ENCODE measurements at regions not wholly inside any gene's neighbourhood (a gene's known extent, or its start where the extent isn't known, plus 50 kb on each side); places are given as distances from the start of the nearest gene placed in this dataset.
"Not testable (repeated sequence)": the region's sequence is repeated elsewhere in the genome, so short reads cannot be mapped to it uniquely, and the experiment has no call there.

- H3K27ac ChIP-seq (ENCODE audit: low read depth, low read length), result peak overlapping the region; percentile 83
- no peaks in the 10 kb centered on the region for H3K36me3 ChIP-seq (ENCODE audit: control insufficient read depth, insufficient read depth, low read length)
- H3K4me1 ChIP-seq (ENCODE audit: control insufficient read depth, insufficient read depth, low read length), result peaks cover 15% of the 10 kb centered on the region
- no peaks in the 10 kb centered on the region for H3K27me3 ChIP-seq (ENCODE audit: control insufficient read depth, insufficient read depth, low read length)
- H3K4me3 ChIP-seq (ENCODE audit: low read length), result no peak overlapping the region
- no peak overlapping the region for H3K9ac ChIP-seq (ENCODE audit: low read length)
These were observed 148.6 kb upstream of the SVIL start for GRCh38 chr10:29783201-29783947.

DNA sequence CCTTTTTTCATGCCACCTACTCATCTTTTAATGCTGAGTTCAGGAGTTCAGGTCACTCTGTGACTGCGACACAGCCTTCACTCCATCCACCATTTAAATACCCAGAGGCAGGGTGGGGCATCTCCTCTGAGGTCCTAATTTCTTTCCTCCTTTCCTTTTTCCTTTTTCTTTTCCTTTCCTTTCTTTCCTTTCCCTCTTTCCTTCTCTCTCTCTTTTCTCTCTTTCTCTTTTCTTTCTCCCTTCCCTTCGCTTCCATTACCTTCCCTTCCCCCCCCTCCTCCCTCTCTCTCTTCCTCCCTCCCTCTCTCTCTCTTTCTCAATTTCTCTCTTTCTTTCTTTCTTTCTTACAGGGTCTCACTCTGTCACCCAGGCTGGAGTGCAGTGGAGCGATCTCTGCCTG is 145.9 kb upstream of the SVIL start:
- H3K9ac ChIP-seq (ENCODE audit: low read length), result no peak overlapping the region
- H3K4me3 ChIP-seq (ENCODE audit: low read length), result no peak overlapping the region
- no peaks in the 10 kb centered on the region for H3K36me3 ChIP-seq (ENCODE audit: control insufficient read depth, insufficient read depth, low read length)
- no peaks in the 10 kb centered on the region for H3K27me3 ChIP-seq (ENCODE audit: control insufficient read depth, insufficient read depth, low read length)
- H3K27ac ChIP-seq (ENCODE audit: low read depth, low read length), result no peak overlapping the region
- H3K4me1 ChIP-seq (ENCODE audit: control insufficient read depth, insufficient read depth, low read length), result peaks cover 15% of the 10 kb centered on the region

GRCh38 chr10:29780096-29780495 is 145.3 kb upstream of the SVIL start:
- Histone ChIP-seq H3K27me3 (ENCODE audit: control insufficient read depth, insufficient read depth, low read length) (no peaks in the 10 kb centered on the region), H3K36me3 (ENCODE audit: control insufficient read depth, insufficient read depth, low read length) (no peaks in the 10 kb centered on the region), H3K4me1 (ENCODE audit: control insufficient read depth, insufficient read depth, low read length) (peaks cover 15% of the 10 kb centered on the region), H3K4me3 (ENCODE audit: low read length) (no peak overlapping the region), H3K9ac (ENCODE audit: low read length) (no peak overlapping the region), H3K27ac (ENCODE audit: low read depth, low read length) (no peak overlapping the region)

- H3K4me3 ChIP-seq (ENCODE audit: low read length), result no peak overlapping the region
- H3K27me3 ChIP-seq (ENCODE audit: control insufficient read depth, insufficient read depth, low read length), result no peaks in the 10 kb centered on the region
- no peak overlapping the region for H3K27ac ChIP-seq (ENCODE audit: low read depth, low read length)
- H3K9ac ChIP-seq (ENCODE audit: low read length), result no peak overlapping the region
- peaks cover 15% of the 10 kb centered on the region for H3K4me1 ChIP-seq (ENCODE audit: control insufficient read depth, insufficient read depth, low read length)
- H3K36me3 ChIP-seq (ENCODE audit: control insufficient read depth, insufficient read depth, low read length), result no peaks in the 10 kb centered on the region
These were observed 141.5 kb upstream of the SVIL start for GRCh38 chr10:29776246-29776645.

- H3K4me1 ChIP-seq (ENCODE audit: control insufficient read depth, insufficient read depth, low read length), result peaks cover 11% of the 10 kb centered on the region
- H3K36me3 ChIP-seq (ENCODE audit: control insufficient read depth, insufficient read depth, low read length), result no peaks in the 10 kb centered on the region
- no peak overlapping the region for H3K9ac ChIP-seq (ENCODE audit: low read length)
- H3K27ac ChIP-seq (ENCODE audit: low read depth, low read length), result peak overlapping the region; percentile 34
- no peak overlapping the region for H3K4me3 ChIP-seq (ENCODE audit: low read length)
- H3K27me3 ChIP-seq (ENCODE audit: control insufficient read depth, insufficient read depth, low read length), result no peaks in the 10 kb centered on the region
These were observed 139.7 kb upstream of the SVIL start for GRCh38 chr10:29774475-29774874.

DNA sequence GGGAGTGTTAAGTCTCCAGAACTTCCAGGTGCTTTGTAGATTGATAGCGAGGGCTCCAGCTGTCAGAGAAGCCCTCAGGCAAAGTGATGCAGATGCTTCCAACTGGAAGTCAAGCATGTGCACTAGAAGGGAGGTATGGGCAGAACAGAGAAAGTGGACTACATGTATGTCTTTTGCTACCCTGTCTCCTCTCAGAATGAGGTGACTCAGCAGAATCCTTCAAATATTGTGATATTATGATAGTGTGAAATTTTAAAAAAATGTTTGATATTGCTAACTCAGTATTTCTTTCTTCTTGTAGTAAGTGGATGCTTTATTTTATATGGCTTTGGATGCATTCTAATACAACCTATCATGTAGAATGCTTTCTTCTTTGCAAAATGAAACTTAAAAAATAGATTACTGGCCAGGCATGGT is 138.9 kb upstream of the SVIL start:
- no peaks in the 10 kb centered on the region for H3K36me3 ChIP-seq (ENCODE audit: control insufficient read depth, insufficient read depth, low read length)
- no peak overlapping the region for H3K4me3 ChIP-seq (ENCODE audit: low read length)
- no peak overlapping the region for H3K9ac ChIP-seq (ENCODE audit: low read length)
- peak overlapping the region; percentile 80 for H3K27ac ChIP-seq (ENCODE audit: low read depth, low read length)
- no peaks in the 10 kb centered on the region for H3K27me3 ChIP-seq (ENCODE audit: control insufficient read depth, insufficient read depth, low read length)
- H3K4me1 ChIP-seq (ENCODE audit: control insufficient read depth, insufficient read depth, low read length), result peaks cover 11% of the 10 kb centered on the region

DNA sequence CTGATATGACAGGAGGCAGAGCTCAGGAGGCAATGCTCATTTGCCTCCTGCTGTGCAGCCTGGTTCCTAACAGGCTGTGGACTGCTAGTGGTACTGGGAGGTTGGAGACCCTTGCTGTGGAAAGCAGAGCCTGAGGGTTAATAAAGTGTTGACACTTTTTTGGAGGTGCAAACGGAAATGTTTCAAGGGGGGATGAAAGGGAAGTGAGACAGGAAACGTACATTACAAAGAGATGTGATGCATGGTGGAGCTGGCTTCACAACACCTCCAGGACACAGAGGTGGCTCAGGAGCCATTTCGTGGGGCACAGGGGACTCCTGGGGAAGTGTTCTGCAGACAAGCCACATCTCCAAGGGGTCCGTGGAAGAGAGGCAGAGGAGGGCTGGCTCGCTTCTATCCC is 137.6 kb upstream of the SVIL start:
- Histone ChIP-seq H3K9ac (ENCODE audit: low read length) (no peak overlapping the region), H3K27me3 (ENCODE audit: control insufficient read depth, insufficient read depth, low read length) (no peaks in the 10 kb centered on the region), H3K27ac (ENCODE audit: low read depth, low read length) (peak overlapping the region; percentile 80), H3K4me3 (ENCODE audit: low read length) (no peak overlapping the region), H3K36me3 (ENCODE audit: control insufficient read depth, insufficient read depth, low read length) (no peaks in the 10 kb centered on the region), H3K4me1 (ENCODE audit: control insufficient read depth, insufficient read depth, low read length) (peaks cover 11% of the 10 kb centered on the region)

- Histone ChIP-seq H3K4me1 (ENCODE audit: control insufficient read depth, insufficient read depth, low read length) (peaks cover 14% of the 10 kb centered on the region), H3K27ac (ENCODE audit: low read depth, low read length) (no peak overlapping the region), H3K27me3 (ENCODE audit: control insufficient read depth, insufficient read depth, low read length) (no peaks in the 10 kb centered on the region), H3K4me3 (ENCODE audit: low read length) (no peak overlapping the region), H3K9ac (ENCODE audit: low read length) (no peak overlapping the region), H3K36me3 (ENCODE audit: control insufficient read depth, insufficient read depth, low read length) (no peaks in the 10 kb centered on the region)
These were observed 136.6 kb upstream of the SVIL start for GRCh38 chr10:29771376-29771775.

DNA sequence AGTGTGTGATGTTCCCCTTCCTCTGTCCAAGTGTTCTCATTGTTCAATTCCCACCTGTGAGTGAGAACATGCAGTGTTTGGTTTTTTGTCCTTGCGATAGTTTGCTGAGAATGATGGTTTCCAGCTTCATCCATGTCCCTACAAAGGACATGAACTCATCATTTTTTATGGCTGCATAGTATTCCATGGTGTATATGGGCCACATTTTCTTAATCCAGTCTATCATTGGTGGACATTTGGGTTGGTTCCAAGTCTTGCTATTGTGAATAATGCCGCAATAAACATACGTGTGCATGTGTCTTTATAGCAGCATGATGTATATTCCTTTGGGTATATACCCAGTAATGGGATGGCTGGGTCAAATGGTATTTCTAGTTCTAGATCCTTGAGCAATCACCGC is 134.5 kb upstream of the SVIL start:
- H3K9ac ChIP-seq (ENCODE audit: low read length); H3K27me3 ChIP-seq (ENCODE audit: control insufficient read depth, insufficient read depth, low read length); H3K36me3 ChIP-seq (ENCODE audit: control insufficient read depth, insufficient read depth, low read length); H3K4me3 ChIP-seq (ENCODE audit: low read length); H3K27ac ChIP-seq (ENCODE audit: low read depth, low read length): not testable (repeated sequence)
- peaks cover 18% of the 10 kb centered on the region for H3K4me1 ChIP-seq (ENCODE audit: control insufficient read depth, insufficient read depth, low read length)

GRCh38 chr10:29767968-29768367 is 133.2 kb upstream of the SVIL start:
- no peak overlapping the region for H3K4me3 ChIP-seq (ENCODE audit: low read length)
- peak overlapping the region; percentile 75 for H3K27ac ChIP-seq (ENCODE audit: low read depth, low read length)
- H3K9ac ChIP-seq (ENCODE audit: low read length), result no peak overlapping the region
- H3K27me3 ChIP-seq (ENCODE audit: control insufficient read depth, insufficient read depth, low read length), result no peaks in the 10 kb centered on the region
- no peaks in the 10 kb centered on the region for H3K36me3 ChIP-seq (ENCODE audit: control insufficient read depth, insufficient read depth, low read length)
- peaks cover 11% of the 10 kb centered on the region for H3K4me1 ChIP-seq (ENCODE audit: control insufficient read depth, insufficient read depth, low read length)

GRCh38 chr10:29766753-29767152 is 132.0 kb upstream of the SVIL start:
- peak overlapping the region; percentile 75 for H3K27ac ChIP-seq (ENCODE audit: low read depth, low read length)
- H3K4me3 ChIP-seq (ENCODE audit: low read length), result no peak overlapping the region
- H3K4me1 ChIP-seq (ENCODE audit: control insufficient read depth, insufficient read depth, low read length), result peaks cover 7% of the 10 kb centered on the region

GRCh38 chr10:29765330-29765729 is 130.6 kb upstream of the SVIL start:
- peaks cover 7% of the 10 kb centered on the region for H3K4me1 ChIP-seq (ENCODE audit: control insufficient read depth, insufficient read depth, low read length)
- H3K4me3 ChIP-seq (ENCODE audit: low read length), result no peak overlapping the region
- no peaks in the 10 kb centered on the region for H3K27me3 ChIP-seq (ENCODE audit: control insufficient read depth, insufficient read depth, low read length)
- no peak overlapping the region for H3K9ac ChIP-seq (ENCODE audit: low read length)
- H3K36me3 ChIP-seq (ENCODE audit: control insufficient read depth, insufficient read depth, low read length), result no peaks in the 10 kb centered on the region
- no peak overlapping the region for H3K27ac ChIP-seq (ENCODE audit: low read depth, low read length)

More at GRCh38 chr10:29766753-29767152, 132.0 kb upstream of the SVIL start:
- Histone ChIP-seq H3K27me3 (ENCODE audit: control insufficient read depth, insufficient read depth, low read length) (no peaks in the 10 kb centered on the region), H3K9ac (ENCODE audit: low read length) (no peak overlapping the region), H3K36me3 (ENCODE audit: control insufficient read depth, insufficient read depth, low read length) (no peaks in the 10 kb centered on the region)

GRCh38 chr10:29763396-29763795 is 128.6 kb upstream of the SVIL start:
- H3K4me3 ChIP-seq (ENCODE audit: low read length), result no peak overlapping the region
- H3K36me3 ChIP-seq (ENCODE audit: control insufficient read depth, insufficient read depth, low read length), result no peaks in the 10 kb centered on the region
- H3K27me3 ChIP-seq (ENCODE audit: control insufficient read depth, insufficient read depth, low read length), result no peaks in the 10 kb centered on the region
- peaks cover 7% of the 10 kb centered on the region for H3K4me1 ChIP-seq (ENCODE audit: control insufficient read depth, insufficient read depth, low read length)
- no peak overlapping the region for H3K9ac ChIP-seq (ENCODE audit: low read length)
- H3K27ac ChIP-seq (ENCODE audit: low read depth, low read length), result no peak overlapping the region

Data from rectal smooth muscle tissue (tissue), 1 donor.